AG09319 (cell line): ENCODE measurements at regions not wholly inside any gene's neighbourhood (a gene's known extent, or its start where the extent isn't known, plus 50 kb on each side); places are given as distances from the start of the nearest gene placed in this dataset.

Experiments used
- DNase-seq: peaks from one replicate; pipeline ENCODE4 v3.0.0-alpha.2; 2010; ENCODE audit warnings: low read depth; ENCODE audit errors: extremely low read depth
- TF ChIP-seq, protein P1 (sequence below): IDR thresholded peaks from 2 replicates; pipeline ENCODE4 v1.5.1; 2011; ENCODE audit warnings: low read depth, mild to moderate bottlenecking, inconsistent platforms, low read length, moderate library complexity

GRCh38 chr7:42736931-42737330, 174.9 kb downstream of the C7orf25 start:
- TF ChIP-seq, protein P1, sequence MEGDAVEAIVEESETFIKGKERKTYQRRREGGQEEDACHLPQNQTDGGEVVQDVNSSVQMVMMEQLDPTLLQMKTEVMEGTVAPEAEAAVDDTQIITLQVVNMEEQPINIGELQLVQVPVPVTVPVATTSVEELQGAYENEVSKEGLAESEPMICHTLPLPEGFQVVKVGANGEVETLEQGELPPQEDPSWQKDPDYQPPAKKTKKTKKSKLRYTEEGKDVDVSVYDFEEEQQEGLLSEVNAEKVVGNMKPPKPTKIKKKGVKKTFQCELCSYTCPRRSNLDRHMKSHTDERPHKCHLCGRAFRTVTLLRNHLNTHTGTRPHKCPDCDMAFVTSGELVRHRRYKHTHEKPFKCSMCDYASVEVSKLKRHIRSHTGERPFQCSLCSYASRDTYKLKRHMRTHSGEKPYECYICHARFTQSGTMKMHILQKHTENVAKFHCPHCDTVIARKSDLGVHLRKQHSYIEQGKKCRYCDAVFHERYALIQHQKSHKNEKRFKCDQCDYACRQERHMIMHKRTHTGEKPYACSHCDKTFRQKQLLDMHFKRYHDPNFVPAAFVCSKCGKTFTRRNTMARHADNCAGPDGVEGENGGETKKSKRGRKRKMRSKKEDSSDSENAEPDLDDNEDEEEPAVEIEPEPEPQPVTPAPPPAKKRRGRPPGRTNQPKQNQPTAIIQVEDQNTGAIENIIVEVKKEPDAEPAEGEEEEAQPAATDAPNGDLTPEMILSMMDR: no peak
- DNase-seq: no peak

DNA sequence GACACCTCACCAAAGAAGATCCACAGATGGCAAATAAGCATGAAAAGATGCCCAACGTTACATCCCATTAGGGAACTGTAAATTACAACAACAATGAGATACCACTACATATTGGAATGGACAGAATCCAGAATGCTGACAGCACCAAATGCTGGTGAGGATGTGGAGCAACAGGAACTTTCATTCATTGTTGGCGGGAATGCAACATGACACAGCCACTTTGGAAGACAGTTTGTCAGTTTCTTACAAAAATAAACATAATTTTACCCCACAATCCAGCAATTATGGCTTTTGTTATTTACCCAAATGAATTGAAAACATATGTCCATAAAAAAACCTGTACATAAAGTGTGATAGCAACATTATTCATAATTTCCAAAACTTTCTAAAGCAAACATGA, 176.8 kb downstream of the C7orf25 start:
- DNase-seq: no peak
- TF ChIP-seq, protein P1: no peak

DNA sequence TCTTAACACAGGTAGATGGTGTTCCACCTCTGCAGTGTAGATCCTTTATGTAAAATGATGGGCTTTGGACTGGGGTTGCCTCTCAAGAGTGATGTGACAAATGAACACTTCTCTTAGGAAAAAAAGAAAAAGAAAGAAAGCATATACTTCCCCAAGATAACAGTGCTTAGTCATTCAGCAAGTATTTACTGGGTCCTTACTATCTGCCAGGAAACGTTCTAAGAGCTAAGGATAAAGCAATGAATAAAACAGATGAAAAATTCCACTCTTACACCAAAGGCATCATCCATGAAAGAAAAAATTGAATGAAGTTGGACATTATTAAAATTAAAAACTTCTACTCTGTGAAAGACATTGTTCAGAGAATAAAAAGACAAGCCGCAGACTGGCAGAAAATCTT, 177.3 kb downstream of the C7orf25 start:
- no peak for DNase-seq
- TF ChIP-seq, protein P1: no peak

GRCh38 chr7:42733040-42733439, 178.8 kb downstream of the C7orf25 start:
- DNase-seq: no peak
- TF ChIP-seq, protein P1: no peak

GRCh38 chr7:42730586-42730985, 181.3 kb downstream of the C7orf25 start:
- TF ChIP-seq, protein P1: no peak
- DNase-seq: no peak

GRCh38 chr7:42729053-42729765, 182.7 kb downstream of the C7orf25 start:
- DNase-seq: no peak
- TF ChIP-seq, protein P1: no peak

- TF ChIP-seq, protein P1: no peak
- no peak for DNase-seq
Observed at GRCh38 chr7:42727451-42727850, 184.4 kb downstream of the C7orf25 start.
